ENCODE measurements at regions not wholly inside any gene's neighbourhood (a gene's known extent, or its start where the extent isn't known, plus 50 kb on each side); places are given as distances from the start of the nearest gene placed in this dataset.

DNA sequence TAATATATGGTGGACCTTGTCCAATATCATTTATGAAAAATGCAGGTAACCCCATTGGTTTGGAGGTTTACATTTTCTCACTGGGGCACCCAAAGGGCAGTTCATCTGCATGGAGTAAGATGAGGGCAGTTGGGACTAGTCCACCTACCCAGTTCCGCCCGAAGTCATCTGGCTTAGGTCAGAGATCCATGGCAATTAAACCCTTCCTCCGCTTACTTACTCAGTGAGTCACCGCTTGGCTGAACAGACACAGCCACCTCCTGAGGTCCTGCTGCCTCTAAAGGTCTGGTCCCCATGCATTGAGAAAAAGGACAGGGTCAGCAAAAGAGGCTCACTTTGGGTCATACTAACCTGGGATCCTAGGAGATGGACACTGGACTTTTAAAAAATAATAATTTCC, 102.9 kb upstream of the PRL start:
- TF ChIP-seq, protein P1, sequence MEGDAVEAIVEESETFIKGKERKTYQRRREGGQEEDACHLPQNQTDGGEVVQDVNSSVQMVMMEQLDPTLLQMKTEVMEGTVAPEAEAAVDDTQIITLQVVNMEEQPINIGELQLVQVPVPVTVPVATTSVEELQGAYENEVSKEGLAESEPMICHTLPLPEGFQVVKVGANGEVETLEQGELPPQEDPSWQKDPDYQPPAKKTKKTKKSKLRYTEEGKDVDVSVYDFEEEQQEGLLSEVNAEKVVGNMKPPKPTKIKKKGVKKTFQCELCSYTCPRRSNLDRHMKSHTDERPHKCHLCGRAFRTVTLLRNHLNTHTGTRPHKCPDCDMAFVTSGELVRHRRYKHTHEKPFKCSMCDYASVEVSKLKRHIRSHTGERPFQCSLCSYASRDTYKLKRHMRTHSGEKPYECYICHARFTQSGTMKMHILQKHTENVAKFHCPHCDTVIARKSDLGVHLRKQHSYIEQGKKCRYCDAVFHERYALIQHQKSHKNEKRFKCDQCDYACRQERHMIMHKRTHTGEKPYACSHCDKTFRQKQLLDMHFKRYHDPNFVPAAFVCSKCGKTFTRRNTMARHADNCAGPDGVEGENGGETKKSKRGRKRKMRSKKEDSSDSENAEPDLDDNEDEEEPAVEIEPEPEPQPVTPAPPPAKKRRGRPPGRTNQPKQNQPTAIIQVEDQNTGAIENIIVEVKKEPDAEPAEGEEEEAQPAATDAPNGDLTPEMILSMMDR (IDR thresholded peaks at IDR 0.05): no peak
- Mint-ChIP-seq H3K9me3 (ENCODE audit: unreplicated experiment) (no peaks in the 10 kb centered on the region), H3K36me3 (ENCODE audit: unreplicated experiment) (no peaks in the 10 kb centered on the region), H3K27me3 (ENCODE audit: unreplicated experiment) (no peaks in the 10 kb centered on the region), H3K4me1 (ENCODE audit: unreplicated experiment) (no peaks in the 10 kb centered on the region), H3K27ac (ENCODE audit: unreplicated experiment) (no peak overlapping the region), H3K4me3 (ENCODE audit: unreplicated experiment) (no peak overlapping the region)
- no peak for DNase-seq (ENCODE audit: extremely low spot score, unreplicated experiment)

DNA sequence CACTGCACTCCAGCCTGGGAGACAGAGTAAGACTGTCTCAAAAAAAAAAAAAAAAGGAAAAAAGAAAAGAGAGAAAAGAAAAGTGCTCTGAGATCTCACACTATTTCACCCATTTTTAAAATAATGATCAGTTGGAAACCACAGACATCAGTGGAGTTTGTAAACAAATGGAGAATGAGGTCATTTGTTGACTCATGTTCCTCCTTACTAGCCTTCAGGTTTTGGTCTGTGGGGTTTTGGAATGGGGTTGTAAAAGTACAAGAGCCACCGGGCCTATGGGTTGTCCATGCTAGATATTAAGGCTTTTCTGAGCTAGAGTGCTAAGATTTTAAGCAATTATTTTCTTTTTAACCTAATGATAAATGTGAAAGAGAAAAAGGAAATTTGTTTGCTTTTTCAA, 104.4 kb upstream of the PRL start:
- no peak for DNase-seq (ENCODE audit: extremely low spot score, unreplicated experiment)
- Mint-ChIP-seq H3K9me3 (ENCODE audit: unreplicated experiment) (no peaks in the 10 kb centered on the region), H3K27me3 (ENCODE audit: unreplicated experiment) (no peaks in the 10 kb centered on the region), H3K4me1 (ENCODE audit: unreplicated experiment) (no peaks in the 10 kb centered on the region), H3K4me3 (ENCODE audit: unreplicated experiment) (no peak overlapping the region), H3K36me3 (ENCODE audit: unreplicated experiment) (no peaks in the 10 kb centered on the region), H3K27ac (ENCODE audit: unreplicated experiment) (no peak overlapping the region)
- TF ChIP-seq, protein P1 (IDR thresholded peaks at IDR 0.05): no peak

DNA sequence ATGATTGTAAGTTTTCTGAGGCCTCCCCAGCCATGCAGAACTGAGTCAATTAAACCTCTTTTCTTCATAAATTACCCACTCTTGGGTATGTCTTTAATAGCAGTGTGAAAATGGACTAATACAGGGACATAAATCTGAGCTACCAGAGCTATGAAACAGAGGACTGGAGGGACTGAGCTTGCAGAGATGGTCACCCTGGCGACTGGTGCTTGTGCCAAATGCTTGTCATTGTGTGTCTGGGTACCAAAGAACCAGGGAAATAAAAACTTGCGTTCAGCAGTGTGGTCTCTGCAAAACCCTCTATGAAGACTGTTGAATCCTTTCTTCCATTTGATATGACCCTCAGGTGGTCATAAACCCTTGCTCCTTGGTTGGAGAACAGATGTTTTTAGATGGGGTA, 105.1 kb upstream of the PRL start:
- Mint-ChIP-seq H3K36me3 (ENCODE audit: unreplicated experiment) (no peaks in the 10 kb centered on the region), H3K4me3 (ENCODE audit: unreplicated experiment) (no peak overlapping the region), H3K9me3 (ENCODE audit: unreplicated experiment) (no peaks in the 10 kb centered on the region), H3K27me3 (ENCODE audit: unreplicated experiment) (no peaks in the 10 kb centered on the region), H3K27ac (ENCODE audit: unreplicated experiment) (no peak overlapping the region), H3K4me1 (ENCODE audit: unreplicated experiment) (no peaks in the 10 kb centered on the region)
- TF ChIP-seq, protein P1 (IDR thresholded peaks at IDR 0.05): no peak
- no peak for DNase-seq (ENCODE audit: extremely low spot score, unreplicated experiment)

DNA sequence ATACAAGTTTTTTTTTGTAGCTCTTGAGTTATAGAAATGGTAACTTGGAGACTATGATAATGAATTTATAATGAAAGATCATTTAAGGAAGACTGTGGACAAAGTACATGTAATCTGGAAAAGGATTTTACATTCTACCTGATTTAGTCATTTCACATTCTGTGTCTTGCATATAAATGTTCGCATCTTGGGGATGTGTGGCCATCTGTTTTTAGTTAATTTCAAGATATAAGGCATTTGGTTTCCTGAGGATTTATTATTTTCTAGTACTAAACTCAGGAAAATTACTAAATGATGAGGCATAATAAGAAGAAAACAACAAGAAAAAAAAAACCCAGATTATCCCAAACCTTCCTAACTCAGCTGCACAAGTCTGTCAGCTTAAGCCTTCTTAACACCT, 112.7 kb upstream of the PRL start:
- H3K4me3 Mint-ChIP-seq (ENCODE audit: unreplicated experiment): no peak overlapping the region

DNA sequence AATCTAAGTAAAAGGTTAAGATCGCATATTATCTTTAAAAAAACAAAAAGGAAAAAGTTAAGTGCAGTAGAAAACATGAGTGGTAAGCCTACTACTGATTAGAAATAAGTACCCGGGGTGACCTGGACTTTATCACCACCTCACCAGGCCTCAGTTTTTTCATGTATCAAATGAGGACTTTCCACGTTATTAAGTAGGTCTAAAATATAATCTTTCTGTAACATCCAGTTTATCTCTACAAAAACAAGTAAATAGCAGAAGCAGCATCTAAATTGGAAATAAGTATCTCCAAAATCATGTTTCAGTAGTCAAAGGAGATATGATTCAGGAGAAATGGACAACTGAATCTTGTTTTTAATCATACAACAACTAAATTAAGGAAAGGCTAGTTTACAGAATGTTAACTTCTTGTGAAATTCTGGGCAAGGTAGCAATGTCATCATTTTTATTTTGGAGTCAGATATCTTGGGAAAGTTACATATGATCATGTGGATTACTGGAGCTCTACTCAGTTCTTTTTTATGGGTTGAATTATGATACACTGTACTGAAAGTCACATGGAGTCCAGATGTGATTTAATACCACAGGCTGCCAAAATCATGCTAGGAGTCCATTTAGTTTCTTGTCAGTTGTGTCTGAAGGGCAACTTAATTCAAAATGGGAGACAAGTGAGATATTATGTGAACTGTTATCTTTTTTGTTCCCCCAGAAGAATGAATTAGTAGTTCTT, 114.7 kb upstream of the PRL start:
- H3K27me3 Mint-ChIP-seq (ENCODE audit: unreplicated experiment): no peaks in the 10 kb centered on the region
- no peak overlapping the region for H3K4me3 Mint-ChIP-seq (ENCODE audit: unreplicated experiment)
- DNase-seq (ENCODE audit: extremely low spot score, unreplicated experiment): no peak
- TF ChIP-seq, protein P1 (IDR thresholded peaks at IDR 0.05): no peak
- H3K36me3 Mint-ChIP-seq (ENCODE audit: unreplicated experiment): no peaks in the 10 kb centered on the region
- peaks cover 7% of the 10 kb centered on the region for H3K4me1 Mint-ChIP-seq (ENCODE audit: unreplicated experiment)
- no peak overlapping the region for H3K27ac Mint-ChIP-seq (ENCODE audit: unreplicated experiment)
- H3K9me3 Mint-ChIP-seq (ENCODE audit: unreplicated experiment): no peaks in the 10 kb centered on the region

More for the DNA sequence above, 112.7 kb upstream of the PRL start:
- Mint-ChIP-seq H3K9me3 (ENCODE audit: unreplicated experiment) (no peaks in the 10 kb centered on the region), H3K27me3 (ENCODE audit: unreplicated experiment) (no peaks in the 10 kb centered on the region), H3K4me1 (ENCODE audit: unreplicated experiment) (peaks cover 7% of the 10 kb centered on the region), H3K27ac (ENCODE audit: unreplicated experiment) (no peak overlapping the region), H3K36me3 (ENCODE audit: unreplicated experiment) (no peaks in the 10 kb centered on the region)
- TF ChIP-seq, protein P1 (IDR thresholded peaks at IDR 0.05): no peak
- no peak for DNase-seq (ENCODE audit: extremely low spot score, unreplicated experiment)

Data from osteocyte (in vitro differentiated cells).